Inflammatory macrophage (primary cell): ENCODE measurements at regions not wholly inside any gene's neighbourhood (a gene's known extent, or its start where the extent isn't known, plus 50 kb on each side); places are given as distances from the start of the nearest gene placed in this dataset.

Source experiments
- DNase-seq, 2 donors: peaks; one replicate each; pipeline ENCODE4 v3.0.0-alpha.2; 2020 to 2022

DNA sequence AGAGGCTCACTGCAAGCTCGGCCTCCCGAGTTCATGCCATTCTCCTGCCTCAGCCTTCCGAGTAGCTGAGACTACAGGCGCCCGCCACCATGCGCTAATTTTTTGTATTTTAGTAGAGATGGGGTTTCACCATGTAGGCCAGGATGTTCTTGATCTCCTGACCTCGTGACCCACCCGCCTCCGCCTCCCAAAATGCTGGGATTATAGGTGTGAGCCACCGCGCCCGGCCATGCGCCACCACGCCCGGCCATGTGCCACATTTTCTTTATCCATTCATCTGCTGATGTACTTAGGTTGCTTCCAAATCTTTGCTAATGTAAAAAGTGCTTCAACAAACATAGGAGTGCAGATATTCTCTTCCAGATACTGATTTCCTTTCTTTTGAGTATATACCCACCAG is 408.6 kb downstream of the CAAP1 start:
- DNase-seq = no peak

DNA sequence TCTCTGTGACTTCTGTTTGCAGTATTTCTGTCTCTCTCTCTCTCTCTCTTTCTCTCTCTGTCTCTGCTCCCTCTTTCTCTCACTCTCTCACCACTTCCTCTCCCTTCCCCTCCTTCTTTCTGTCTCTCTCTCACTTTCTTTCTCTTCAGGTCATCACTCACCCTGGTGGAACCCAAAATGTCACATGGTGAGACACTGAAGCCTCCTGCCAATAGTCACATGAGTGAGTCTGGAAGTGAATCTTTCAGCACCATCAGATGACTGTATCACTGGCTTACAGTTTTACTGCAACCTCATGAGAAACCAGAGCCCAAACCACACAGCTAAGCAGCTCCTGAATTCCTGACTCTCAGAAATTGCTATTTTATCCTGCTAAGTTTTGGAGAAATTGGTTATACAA is 414.6 kb downstream of the CAAP1 start:
- no peak for DNase-seq

DNA sequence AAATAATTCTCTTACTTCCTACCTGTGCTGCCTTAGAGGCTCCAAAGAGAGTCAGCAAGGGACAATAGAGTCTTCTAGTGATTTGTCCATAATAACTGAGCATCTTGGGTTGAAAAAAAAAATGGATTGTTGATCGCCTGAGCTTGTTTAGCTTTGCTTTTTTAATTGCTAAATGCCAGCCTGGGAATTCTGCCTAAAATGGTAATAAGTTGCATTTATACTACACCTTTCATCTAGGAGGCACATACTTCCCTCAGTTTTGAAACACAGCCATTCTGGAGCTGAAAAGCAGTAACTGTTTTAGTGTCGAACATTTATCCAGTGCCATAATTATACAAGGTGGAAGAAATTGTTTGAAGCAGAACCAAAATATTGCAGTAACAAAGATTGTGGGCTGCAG is 421.3 kb downstream of the CAAP1 start:
- DNase-seq = no peak

DNA sequence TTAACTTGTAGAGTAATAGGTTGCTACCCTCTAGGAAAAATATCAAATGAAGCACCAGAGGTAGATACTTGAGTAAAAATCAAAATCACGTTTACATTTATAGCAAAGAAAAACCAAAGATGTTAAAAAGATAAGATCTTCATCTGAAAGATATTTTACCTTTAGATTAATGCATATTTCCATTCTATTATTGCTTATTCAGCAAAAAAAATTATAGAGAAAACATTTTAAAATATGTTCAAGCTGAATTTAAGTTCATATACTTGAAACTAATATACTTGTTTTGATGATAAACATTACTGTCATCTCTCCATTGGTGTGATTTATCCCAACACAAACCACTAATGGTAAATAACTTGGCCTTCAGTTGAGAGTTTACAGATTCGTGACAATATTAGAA is 422.3 kb downstream of the CAAP1 start:
- DNase-seq = no peak

DNA sequence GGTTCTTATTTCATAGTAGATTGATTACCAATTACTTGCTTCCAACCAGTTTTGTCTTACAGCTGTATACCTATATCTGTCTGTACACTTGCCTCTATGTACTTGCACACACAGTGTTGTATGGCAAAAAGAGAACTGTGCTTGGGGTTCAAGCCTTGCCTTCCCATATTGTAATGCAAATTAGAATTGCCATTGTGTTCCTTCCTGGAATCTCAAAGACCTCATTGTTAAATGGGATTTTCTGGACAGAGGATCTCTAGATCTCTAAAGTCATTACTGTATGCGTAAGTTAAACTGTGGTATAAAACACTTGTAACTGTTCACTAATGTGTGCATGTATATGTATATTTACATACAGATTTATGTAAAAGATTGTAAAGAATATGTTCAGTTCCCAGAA is 428.8 kb downstream of the CAAP1 start:
- DNase-seq = no peak

DNA sequence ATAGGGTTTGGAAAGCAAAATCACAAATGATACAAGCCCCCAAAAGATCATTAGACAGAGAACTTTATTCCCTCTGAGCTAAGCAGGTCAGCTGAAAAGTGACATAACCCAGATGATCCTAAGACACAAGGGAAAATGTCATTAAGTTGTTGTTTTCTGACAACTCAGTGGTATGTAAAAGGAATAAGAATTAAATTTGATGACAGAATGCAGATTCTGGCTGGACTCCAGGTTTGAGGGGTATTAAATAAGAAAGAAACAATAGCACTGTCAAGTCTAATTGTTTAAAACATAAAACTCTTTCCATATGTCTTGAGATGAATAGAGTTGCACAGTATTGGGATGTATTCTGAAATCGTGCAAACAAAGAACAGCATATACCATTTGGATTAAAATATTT is 429.9 kb downstream of the CAAP1 start:
- no peak for DNase-seq

DNA sequence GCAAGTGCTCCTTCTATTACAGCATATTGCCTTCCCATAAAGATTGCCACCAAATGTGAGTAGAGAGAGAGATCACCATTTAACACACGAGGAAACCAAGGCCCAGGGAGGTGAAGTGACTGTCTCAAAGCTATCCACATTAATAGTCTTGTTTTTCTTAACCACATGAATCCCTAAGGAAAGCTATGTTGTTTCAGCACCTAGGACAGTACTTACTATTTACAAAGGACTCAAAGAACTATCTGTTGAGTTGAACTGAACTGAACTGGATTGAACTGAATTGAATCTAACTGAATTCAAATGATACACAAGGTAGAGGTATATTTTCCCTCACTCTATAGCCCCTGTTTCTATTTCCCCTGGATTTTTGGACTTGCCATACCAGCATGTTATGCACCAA is 430.4 kb downstream of the CAAP1 start:
- no peak for DNase-seq

DNA sequence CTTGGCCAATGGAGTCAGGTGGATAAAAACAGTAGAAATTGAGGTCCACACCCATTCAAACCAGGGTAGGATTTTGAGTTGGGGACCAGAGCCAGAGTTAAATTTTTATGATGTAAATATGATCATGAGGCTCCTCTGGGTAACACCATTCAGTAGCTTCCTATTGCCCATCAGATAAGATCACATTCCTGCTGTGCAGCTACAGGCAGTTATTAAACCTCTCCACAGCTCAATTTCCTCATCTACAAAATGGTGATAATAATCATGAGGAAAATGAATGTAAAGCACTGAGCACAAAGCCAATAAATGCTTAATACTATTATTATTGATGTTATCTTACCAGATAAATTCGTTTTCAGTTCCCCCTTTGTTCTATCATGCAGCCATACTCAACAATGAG is 432.0 kb downstream of the CAAP1 start:
- no peak for DNase-seq

DNA sequence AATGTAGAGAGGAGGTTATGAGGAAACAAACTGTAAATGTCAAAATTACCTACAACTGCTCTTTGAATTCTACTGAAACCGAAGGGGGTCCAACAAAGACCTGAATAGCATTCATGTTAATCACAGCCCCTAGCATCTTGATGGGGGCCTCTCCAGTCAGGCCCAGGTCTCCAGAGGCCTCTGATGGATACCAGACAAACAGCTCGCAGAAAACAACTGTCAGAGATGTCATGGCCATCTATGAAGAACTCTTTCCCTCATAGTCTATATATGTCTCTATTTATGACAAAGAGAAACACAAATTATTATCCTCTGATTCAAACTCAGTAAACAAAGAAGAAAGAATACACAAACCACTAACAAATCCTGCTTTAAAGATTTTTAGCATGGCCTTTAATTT is 432.6 kb downstream of the CAAP1 start:
- no peak for DNase-seq

DNA sequence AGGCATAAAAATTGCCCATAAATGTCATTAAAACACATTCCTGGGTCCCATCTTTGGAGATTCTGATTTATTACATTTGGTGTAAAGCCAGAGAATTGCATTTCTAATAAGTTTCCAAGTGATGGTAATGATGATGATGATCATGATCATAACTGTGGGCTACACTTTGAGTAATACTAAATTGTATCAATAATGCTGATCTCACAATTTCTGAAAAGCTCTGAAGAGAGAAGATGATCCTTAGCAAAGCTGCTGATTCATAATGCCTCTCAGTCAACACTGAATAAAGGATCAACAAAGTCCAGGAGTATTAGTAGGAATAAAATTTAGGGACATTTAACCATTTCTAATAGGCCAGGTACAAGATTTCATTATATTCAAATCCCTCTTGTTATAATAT is 434.5 kb downstream of the CAAP1 start:
- no peak for DNase-seq

DNA sequence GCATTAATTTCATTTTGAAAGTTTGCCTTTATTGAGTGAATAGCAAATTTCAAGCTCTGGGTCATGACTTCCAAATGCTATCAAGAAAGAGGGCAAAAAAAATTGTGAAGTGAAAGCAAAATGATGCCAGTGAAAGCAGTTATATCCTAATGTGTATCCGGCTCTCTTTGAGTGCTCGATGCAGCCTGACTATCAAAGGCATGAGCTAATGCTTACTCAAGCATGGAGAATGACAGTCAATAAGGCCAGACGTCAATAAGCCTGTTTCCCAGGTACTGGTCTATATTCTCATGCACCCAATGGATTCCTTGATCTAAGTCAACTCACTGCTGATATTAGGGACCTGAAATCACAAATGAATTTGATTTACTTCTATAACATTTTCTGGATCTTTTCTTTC is 435.5 kb downstream of the CAAP1 start:
- no peak for DNase-seq

DNA sequence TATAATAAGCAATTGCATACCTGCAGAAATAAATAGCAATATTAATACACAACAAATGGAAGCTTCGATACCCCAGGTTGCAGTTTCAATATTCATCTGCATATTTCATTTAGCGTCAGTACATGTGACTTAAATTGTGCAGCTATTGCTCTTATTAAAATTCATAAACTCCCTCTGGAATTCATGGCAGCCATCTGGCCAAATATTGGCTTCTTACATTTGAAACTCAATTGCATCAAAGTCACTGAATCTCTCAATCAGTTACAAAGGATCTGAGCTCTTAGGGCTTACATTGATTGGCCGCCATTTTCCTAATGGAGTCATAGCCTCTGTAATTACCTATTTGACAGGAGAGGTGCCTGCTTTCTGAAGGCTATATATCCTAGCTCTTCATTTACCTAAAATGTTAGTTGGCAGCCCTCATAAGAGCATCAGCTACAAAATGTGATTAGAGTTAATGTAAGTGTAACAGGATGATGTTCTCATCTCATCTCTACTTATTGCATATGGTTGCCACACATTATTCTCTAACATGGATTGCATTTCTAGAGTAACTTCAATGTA is 453.5 kb downstream of the CAAP1 start:
- no peak for DNase-seq

DNA sequence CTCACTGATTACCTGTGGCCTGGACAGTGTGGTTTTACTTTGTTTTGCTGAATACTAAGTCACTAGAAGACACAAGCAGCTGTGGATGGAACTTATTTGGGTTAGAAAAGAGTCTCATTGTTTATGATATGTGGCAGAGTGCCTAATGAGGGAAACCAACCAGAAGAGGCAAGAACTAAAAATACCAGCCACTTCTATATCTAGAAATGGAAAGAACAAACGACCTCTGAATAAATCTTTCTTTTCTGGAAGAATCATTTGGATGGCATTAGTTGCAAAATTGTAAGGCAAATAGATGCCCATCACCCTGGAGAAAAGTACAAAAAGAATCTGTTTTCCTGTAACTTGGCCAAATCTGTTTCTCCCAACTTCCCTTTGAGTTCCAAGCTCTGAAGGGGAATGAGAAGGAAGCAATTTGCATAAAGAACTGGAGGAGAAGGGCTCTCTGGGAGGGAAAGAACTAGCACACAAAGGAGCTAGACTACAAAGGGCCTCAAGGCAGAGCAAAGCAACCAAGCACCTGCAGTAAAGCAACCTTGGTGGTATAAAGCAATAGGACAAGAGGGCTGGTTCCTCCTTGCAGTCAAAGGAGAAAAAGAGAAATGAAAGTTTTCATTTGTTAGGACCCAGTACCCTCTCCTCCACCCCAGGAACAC is 455.4 kb downstream of the CAAP1 start:
- no peak for DNase-seq

DNA sequence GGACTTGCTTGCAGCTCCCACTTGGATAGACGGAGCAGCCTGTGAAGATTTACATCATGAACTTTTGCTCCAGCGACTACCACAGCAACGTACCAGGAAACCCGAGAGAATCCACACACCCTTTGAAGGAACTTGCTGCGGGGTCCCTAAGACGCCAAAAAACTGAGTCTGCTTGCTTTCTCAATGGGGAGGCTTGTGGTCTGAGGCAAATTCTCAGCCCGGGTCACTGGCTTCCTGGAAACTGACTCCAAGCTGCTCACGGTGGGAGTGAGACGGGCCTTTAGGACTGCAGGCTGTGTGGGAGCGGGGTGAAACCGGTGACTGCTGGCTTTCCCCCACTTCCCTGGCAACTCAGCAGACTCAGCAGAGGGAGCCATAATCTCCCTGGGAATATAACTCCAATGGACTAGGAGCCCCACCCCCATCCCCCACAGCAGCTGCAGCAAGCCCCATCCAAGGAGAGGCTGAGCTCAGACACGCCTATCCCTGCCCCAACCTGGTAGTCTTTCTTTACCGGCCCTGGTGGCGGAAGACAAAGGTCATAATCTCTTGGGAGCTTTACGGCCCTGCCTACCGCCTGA is 466.0 kb downstream of the CAAP1 start:
- no peak for DNase-seq

DNA sequence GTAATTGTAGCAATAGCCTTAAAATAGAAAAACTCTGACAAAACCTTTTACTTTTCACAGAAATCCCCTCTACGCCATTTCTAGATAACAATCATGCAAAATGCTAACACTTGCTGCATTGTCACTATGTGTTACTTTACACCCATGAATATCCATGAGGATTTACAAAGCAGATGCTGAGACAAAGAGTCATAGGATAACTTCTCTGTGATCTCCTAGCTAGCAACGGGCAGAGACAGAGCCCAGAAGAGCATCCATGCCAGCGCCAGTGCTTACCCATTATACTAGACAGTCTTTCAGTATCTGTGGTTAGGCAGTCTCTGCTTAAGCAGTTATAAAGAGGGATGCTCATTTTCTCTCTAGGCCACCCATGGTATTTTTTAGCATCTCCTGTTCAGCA is 474.1 kb downstream of the CAAP1 start:
- no peak for DNase-seq

DNA sequence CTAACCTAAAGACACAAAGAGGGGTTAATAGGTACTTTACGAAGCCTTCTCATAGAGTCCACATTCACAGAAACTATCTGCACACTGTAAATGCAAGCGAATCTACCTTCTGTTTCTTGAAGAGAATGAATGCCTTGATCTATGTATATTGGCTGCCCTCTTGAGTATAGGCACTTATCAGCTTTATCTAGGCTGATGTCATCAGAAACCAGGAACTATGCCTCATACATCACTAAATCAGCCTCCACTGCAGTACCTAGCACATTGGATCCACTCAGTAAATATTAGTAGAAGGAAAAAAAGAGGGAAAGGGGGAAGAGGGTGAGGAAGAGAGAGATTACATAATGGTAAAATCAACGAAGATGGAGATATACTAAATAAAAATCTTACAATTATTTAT is 477.1 kb downstream of the CAAP1 start:
- DNase-seq = no peak

DNA sequence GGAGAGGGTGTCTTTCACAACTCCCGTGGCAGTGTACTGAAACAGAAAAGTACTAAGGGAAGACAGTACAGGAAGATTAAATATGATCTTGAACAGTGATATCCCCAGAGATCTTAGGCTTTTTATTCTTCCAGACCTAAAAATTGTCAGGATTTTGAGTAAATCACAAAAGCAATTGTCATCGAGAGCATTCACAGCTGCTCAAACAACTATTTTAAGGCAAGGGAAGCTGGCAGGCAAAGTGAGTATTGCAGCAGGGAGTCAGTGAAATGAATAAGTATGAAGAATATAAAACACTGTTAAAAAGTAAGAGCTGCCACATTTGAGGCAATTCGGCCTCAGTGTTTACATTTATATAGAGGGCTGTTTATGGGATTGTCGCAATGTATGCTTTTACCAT is 479.0 kb downstream of the CAAP1 start:
- no peak for DNase-seq

DNA sequence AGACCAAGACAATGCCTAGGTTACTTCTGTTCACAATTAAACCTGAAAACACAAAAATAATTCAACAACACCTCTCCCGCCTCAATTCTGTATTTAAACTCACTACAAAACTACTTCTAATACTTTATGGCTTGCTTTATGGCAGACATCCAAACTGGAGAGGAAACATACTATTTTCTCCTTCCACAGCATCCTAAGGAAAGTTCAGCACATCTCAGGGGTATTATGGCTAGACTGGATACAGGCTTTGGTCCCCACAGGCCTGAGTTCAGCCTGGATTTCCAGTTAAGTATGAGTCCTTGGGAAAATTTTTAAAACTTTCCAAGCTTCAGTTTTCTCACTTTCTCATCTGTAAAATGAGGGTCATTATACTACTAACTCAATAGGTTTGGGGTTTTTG is 480.2 kb downstream of the CAAP1 start:
- no peak for DNase-seq

DNA sequence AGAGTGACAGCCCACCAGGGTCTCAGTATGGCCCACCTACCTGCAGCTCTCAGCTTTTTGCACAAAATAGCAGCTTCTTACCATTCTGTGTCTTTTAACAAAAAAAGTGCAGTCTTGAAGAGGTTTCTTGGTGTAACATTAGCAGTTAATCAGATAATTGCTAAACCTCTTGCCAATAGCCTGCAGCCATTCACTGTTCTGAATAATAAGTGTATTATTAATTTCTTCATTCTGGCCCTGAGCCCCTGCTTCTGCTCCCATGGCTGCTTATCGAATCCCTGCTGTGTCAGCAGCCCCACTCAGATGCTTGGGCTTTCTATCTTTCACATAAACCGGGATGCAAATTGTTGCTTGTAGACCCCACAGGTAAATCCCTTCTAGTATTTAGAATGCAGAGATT is 485.9 kb downstream of the CAAP1 start:
- DNase-seq = no peak

DNA sequence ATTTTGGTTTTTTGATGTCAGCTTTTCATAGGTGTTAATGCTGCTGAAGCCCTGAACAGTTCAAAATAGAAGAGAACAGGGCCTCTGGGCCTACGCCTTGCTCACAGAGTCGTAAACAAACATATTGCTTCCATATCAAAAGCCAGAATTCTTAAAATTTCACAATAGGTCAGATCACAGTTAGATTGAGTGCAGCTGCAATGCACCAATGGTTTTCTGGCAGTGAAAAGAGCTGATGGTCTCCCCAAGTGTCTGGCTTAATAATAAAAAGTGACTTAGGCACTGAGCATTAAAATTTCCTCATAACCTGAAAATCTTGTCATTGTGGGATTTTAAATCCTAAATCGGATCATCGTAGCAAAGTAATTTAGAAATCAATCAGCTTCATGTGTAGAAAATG is 493.0 kb downstream of the CAAP1 start:
- DNase-seq = no peak

DNA sequence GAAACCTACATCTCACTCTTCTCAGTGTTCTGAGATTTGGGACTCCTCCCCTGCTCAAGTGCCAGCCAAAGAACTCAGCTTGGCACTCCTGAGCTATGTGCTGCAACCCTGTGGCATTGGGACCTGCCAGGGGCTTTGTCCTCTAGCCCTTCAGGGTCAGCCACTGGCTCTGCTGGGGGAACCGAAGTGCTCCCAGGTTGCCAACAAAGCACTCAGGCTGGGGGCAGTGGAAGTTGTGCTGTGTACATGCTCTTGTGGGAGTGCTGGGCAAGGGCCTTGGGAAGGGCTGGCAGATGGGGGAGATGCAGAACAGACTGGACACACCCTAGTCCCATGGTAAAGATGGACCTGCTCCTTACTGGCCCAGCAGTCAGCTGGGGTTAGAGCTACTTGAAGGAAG is 498.6 kb downstream of the CAAP1 start:
- DNase-seq = no peak

DNA sequence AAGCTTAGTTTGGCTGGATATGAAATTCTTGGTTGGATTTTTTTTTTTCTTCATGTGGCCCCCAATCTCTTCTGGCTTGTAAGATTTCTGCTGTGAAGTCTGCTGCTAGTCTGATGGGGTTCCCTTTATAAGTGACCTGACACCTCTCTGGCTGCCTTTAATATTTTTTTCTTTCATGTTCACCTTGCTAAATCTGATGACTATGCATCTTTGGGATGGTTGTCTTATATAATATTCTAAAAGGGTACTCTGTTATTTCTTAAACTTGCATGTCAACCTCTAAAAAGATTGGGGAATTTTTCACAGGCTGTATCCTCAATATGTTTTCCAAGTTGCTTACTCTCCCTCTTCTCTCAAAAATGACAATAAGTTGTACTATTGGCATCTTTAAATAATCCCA is 500.0 kb downstream of the CAAP1 start:
- no peak for DNase-seq

DNA sequence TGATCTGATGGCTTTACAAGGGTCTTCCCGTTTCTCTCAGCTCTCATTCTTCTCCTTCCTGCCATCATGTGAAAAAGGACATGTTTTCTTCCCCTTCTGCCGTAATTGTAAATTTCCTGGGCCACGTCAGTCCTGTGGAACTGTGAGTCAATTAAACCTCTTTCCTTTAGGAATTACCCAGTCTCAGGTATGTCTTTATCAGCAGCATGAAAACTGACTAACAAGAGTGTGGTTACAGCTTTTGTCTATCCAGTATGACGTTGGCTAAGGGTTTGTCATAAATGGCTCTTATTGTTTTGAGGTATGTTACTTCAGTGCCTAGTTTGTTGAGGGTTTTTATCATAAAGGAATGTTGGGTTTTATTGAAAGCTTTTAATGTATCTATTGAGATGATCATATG is 501.6 kb downstream of the CAAP1 start:
- DNase-seq = no peak

DNA sequence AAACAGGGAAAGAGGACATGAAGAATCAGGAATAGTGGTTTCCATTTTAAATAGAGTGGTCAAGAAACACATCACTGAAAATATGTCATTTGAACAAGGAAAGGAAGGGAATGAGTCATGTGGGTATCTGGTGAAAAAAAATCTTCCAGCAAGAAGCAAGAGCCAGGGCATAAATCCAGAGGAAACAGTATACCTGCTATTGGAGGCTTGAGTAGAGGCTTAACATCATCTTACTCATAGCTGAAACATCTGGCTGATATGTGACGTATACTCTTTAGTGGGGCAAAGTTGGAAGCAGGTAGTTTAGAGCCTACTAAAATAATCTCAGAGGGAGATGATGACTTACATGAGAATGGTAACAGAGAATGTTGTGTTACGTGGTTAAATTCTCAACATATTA is 517.2 kb downstream of the CAAP1 start:
- no peak for DNase-seq

DNA sequence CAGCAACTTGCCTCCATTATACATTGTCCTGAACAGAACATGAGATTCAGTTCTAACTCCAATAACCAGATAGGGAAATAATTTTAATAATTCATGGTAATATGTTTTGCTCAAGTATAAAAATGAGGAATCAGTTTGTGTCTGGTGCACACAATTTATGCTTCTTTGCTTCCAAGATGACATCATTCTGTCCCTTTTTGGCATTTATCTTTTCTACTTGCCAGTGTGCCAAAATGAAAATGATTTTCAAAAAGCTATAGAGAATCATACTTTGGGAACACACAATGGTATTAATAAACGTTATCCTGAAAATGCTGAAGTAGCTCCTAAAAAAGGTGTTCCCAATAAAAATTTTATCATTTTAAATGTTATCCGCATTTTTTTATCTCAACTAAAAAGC is 519.0 kb downstream of the CAAP1 start:
- DNase-seq = no peak
